ENCODE measurements at regions not wholly inside any gene's neighbourhood (a gene's known extent, or its start where the extent isn't known, plus 50 kb on each side); places are given as distances from the start of the nearest gene placed in this dataset.
"Not testable (repeated sequence)": the region's sequence is repeated elsewhere in the genome, so short reads cannot be mapped to it uniquely, and the experiment has no call there.

- DNase-seq (ENCODE audit: low spot score) = no peak
Observed at GRCh38 chr10:130935128-130935439, 376.4 kb downstream of the TCERG1L start.

- DNase-seq (ENCODE audit: low spot score) = no peak
Observed at GRCh38 chr10:130935897-130936550, 375.5 kb downstream of the TCERG1L start.

- DNase-seq (ENCODE audit: low spot score) = no peak
Observed at GRCh38 chr10:130936851-130937250, 374.7 kb downstream of the TCERG1L start.

DNA sequence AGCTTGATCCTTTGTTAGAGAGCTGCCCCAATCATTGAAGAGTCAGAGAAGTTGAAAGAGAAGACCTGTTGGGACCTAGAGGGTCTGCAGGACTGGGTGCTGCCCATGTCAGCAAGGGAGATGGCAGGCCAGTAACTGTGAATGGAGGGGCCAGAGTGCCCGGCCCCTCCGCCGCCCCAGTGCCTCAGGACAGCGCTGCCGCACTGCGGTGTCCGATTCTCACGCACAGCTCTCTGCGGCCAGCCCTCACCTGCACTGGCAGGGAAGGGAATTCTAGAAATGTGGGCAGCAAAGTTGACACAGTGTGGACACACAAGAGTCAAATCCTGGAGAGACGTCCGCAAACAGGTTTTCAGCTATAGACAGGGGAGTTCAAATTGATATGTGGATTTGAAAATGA is 373.5 kb downstream of the TCERG1L start:
- DNase-seq (ENCODE audit: low spot score) = no peak

DNA sequence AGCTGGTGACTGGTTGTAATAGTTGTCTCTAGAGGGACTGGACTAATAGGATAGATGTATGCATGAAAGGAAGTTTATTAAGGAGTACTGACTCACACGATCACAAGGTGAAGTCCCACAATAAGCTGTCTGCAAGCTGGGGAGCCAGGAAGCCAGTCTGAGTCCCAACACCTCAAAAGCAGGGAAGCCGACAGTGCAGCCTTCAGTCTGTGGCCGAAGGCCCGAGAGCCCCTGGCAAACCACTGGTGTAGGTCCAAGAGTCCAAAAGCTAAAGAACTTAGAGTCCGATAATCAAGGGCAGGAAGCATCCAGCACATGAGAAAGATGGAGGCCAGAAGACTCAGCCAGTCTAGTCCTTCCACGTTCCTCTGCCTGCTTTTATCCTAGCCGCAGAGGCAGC is 372.6 kb downstream of the TCERG1L start:
- DNase-seq (ENCODE audit: low spot score) = not testable (repeated sequence)

- no peak for DNase-seq (ENCODE audit: low spot score)
Observed at GRCh38 chr10:130941886-130942285, 369.6 kb downstream of the TCERG1L start.

GRCh38 chr10:130952086-130952485 is 359.4 kb downstream of the TCERG1L start:
- no peak for DNase-seq (ENCODE audit: low spot score)

GRCh38 chr10:130954326-130954905 is 357.1 kb downstream of the TCERG1L start:
- no peak for DNase-seq (ENCODE audit: low spot score)

GRCh38 chr10:130956251-130956650 is 355.3 kb downstream of the TCERG1L start:
- DNase-seq (ENCODE audit: low spot score) = no peak

DNA sequence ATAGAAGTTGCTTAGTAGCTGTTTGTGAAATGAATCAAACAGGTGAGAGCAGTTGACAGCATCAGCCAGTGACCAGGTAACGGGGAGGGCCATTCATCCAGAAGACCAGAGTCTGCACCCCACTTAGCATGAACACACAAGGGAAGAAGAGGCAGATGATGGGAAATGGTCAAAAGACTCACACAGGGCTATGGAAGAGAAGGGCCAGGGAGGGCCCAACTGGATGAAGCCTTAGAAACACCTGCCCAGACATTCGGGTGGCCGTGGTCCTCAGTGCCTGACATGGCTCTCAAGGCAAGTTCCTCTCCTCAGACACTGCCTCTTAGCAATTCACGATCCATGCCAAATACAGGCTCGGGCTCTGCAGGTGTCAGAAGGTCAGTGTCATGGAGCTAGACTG is 354.1 kb downstream of the TCERG1L start:
- no peak for DNase-seq (ENCODE audit: low spot score)

DNA sequence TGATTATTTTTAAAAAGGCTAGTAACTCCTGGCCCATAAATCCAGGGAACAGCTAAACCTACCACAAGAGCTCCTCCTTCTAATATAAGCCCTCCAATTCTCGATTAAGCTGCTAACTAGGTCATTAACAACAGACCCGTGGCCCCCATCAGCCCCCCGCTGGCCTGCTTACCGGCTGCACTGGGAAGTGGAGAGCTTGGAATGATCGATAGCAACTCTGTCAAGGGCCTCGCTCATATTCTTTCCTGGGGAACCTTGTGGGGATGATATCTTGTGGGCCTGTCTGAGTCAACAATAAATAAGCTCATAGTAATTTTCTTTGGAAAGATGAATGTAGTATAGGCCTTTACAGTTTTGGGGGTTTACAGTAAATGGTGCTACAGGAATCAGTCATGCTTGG is 353.5 kb downstream of the TCERG1L start:
- DNase-seq (ENCODE audit: low spot score) = no peak

DNA sequence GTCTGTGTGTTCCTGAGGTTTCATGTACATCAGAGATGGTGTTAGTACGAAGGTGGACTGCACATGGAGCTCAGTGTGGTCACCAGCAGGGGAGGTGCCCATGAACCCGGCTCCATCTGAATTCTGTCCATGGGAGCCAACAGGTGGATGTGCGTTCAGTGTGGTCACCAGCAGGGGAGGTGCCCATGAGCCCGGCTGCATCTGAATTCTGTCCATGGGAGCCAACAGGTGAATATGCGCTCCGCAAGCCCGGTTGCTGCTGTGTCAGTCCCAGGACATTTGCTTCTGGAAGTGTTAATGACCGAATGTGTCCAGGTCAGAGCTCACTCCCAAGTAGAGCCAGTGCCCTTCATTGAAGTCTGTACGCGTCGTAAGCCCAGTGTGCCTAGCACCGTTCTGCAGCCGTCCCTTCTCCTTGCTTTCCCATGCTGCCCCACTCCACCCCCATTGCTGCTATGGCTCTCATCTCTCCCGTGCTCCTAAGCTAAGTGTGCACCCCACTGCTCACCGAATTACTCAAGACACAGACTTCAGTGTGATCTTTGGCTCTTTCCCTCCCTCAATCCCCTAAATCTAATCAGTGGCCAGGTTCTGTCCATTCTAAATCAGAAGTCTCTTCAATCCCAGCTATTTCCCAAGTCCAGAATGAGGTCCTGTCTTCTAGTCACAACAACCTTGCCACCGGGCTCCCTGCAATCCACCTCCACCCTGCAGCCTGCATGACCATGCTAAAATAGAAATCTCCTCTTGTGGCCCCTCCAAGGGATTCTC is 352.4 kb downstream of the TCERG1L start:
- DNase-seq (ENCODE audit: low spot score) = no peak

DNA sequence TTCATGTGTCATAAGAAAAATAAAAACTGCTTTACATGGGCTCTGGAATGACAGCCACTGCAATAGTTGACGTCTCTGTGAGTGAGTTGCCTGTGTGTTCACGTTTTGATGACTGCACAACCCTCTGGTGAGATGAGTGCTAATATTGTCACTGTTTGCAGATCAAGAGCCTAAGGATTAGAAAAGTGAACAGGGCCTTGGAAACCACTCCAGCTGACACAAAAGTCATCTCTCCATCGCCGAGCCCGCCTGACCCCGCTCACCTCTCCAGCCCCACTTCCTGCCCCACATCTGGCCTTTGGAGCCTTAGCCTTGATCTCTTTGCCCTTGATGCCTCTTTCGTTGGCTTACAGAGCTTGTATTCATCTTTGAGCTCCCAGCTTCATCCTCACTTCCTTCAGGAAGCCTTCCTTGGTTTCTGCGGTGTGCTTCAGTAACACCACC is 351.7 kb downstream of the TCERG1L start:
- no peak for DNase-seq (ENCODE audit: low spot score)

GRCh38 chr10:130960531-130960930 is 351.0 kb downstream of the TCERG1L start:
- DNase-seq (ENCODE audit: low spot score) = no peak

DNA sequence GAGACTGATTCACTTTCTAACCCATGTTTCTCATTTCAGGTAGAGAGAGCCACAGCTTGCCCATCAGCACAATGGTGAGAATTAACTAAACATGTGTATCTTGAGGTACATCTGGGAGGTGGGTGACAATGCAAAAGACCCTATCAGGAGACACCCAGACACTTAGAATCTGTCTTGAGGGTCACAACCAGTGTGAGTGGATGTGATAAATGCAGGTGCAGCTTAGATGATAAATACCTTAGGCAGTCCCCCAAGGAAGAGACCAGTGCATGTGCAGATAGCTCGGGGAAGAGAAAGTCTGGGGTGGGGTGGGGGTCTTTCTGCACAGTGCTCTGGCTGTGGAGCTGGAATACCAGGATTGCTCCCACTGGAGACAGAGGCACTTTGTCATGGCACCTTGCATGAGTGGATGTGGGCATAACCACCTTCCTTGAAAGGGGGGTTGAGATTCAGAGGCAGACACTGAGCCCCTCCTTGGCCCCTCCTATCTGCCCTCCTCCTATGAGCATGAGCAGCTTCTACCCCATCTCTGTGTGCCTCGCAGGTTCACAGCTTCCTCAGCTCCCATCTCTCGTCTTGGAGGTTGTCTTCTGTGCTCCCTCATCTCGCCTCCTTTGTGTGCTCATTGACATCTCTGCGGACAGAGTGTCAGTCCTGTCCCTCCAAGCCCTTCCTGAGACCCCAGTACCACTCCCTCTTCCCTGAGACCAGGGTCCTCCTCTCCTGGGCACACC is 349.8 kb downstream of the TCERG1L start:
- no peak for DNase-seq (ENCODE audit: low spot score)

DNA sequence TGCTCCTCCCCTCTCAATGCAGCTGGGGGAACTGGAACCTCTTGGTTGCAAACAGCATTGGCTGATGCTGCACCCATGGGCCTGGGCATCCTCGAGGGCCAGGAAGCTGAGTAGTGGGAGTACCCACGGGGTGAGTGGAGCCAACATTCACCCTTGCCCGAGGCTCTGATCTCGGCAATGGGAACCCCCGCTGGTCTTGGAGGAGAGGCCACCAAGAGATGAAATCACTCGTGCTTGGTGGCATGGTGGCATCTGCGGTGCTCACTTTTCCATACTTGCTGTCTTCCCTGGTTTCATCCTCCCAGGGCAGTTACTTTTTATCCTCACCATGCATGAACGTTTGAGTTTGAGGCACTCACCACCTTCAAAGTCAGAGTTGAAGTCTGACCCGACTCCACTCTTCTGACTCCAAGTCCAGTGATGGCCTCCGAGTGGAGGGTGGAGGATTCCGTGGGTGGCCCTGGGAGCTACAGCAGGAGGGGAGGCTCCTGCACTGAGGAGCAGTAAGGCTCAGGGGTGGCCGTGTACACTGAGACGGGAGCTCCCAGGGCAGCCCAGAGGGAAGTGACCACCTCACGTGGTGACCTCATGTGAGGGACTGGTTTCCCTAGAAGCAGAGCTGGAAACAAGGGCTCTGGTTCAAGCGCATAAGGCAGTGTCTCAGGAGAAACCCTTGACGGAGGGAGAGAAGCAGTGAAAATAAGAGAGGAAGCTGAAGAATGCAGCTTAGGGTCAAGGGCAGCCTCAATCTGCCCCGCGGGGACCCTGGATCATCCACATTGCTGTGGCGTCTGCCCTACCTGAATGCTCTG is 349.1 kb downstream of the TCERG1L start:
- DNase-seq (ENCODE audit: low spot score) = no peak

- DNase-seq (ENCODE audit: low spot score) = no peak
Observed at GRCh38 chr10:130963052-130963393, 348.5 kb downstream of the TCERG1L start.

DNA sequence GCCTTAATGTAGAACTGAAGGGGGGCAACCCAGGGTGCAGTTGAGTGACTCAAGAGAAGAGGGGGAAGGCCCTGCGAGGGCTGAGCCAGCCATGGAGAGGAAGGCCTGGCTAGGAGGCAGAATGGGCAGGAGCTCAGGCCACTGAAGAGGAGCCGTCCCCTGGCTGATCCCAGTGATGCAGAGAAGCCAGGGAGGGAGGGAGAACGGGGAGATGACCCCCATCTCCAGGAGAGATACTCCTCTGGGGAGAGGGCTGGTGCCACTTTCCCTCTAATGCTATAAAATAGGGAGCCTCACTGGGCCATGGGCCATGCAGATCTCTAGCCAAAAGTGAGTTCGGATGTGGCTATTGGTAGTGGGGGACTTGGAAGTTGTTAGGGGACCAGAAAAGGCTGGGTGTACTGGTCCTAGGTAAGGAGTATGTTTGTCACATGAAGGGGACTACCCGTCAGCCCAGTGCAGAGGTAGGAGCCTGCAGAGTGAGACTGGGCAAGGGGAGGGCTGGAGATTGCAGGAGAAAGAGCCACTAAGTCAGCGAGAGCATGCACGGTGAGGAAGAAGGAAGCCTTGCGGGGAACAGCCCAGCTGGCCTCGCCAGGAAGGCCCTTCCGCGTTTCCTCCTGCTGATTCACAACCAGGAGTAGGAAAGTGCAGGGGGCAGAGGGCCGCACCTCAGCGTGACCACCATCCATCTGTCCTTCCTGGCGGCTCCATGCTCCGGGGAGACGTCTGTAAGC is 347.6 kb downstream of the TCERG1L start:
- DNase-seq (ENCODE audit: low spot score) = no peak

DNA sequence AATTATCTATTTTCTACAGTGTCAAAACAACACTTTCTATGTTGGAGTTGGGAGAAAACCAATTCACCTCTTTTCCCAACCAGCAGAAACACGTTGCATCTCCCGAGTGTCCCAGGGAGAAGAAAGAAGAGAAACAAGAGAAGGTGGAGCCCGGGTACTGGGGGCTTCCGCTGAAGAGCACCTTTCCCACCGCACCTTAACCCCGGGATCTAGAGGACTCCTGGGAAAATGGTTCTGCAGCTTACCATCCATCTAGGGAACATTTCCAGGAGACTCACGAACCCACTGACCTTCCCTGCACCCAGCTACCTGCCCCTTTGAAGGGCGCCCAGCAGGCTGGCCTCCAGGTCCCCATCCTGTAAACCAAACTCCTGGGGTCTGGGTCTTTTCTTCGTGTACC is 346.8 kb downstream of the TCERG1L start:
- no peak for DNase-seq (ENCODE audit: low spot score)

GRCh38 chr10:130967161-130967560 is 344.4 kb downstream of the TCERG1L start:
- no peak for DNase-seq (ENCODE audit: low spot score)

DNA sequence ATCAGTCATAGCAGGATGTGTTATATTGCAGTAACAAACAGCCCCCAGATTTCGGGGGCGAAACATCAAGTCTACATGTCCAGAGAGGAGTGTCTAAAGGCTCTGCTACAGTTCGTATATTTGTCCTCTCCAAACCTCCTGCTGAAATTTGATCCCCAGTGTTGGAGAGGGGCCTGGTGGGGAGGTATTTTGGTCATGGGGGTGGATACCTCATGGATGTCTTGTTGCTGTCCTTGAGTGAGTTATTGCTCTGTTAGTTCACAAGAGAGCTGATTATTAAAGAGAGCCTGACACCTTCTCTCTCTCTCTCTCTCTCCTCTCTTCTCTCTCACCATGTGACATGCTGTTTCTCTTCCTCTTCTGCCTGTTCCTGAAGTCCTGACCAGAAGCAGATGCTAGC is 343.7 kb downstream of the TCERG1L start:
- DNase-seq (ENCODE audit: low spot score) = no peak
